ENCODE measurements at regions not wholly inside any gene's neighbourhood (a gene's known extent, or its start where the extent isn't known, plus 50 kb on each side); places are given as distances from the start of the nearest gene placed in this dataset.

DNA sequence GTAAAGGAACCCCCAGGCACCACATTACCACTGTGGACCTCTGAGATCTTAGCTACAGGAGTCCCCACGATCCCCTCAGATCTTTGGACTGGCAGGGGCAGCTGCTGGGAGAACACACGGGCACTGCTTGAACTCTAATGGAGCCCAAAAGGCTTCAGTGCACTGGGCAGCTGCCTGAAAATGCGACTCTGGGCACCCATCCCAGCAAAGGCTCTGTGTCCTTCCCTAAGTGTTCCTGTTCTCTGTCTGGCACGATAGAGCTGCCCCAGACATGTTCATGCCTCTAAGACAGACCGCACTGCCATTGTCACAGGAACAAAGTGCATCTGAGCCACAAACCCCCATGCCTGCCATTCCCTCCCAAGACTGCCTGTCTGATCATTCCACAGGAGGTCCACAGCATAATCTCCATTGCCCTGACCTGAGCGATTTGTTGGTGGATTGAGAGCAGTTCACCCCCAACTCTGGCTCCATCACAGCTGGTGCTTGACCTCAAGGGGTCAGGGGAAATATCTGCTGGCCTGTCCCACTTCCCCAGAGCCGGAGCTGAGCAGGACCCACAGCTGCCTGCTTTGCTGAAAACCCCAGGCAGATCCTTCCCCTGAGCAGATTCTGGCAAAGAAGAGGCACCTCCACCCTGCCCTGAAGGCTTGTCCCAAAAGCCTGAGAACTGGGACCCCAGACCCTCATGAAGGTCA, 436.0 kb upstream of the INTU start:
- TF ChIP-seq EP300 (IDR thresholded peaks at IDR 0.05) (no peak), POLR2AphosphoS5 (IDR thresholded peaks at IDR 0.05) (no peak), POLR2A (IDR thresholded peaks at IDR 0.05) (no peak)
- TF ChIP-seq, protein P1, sequence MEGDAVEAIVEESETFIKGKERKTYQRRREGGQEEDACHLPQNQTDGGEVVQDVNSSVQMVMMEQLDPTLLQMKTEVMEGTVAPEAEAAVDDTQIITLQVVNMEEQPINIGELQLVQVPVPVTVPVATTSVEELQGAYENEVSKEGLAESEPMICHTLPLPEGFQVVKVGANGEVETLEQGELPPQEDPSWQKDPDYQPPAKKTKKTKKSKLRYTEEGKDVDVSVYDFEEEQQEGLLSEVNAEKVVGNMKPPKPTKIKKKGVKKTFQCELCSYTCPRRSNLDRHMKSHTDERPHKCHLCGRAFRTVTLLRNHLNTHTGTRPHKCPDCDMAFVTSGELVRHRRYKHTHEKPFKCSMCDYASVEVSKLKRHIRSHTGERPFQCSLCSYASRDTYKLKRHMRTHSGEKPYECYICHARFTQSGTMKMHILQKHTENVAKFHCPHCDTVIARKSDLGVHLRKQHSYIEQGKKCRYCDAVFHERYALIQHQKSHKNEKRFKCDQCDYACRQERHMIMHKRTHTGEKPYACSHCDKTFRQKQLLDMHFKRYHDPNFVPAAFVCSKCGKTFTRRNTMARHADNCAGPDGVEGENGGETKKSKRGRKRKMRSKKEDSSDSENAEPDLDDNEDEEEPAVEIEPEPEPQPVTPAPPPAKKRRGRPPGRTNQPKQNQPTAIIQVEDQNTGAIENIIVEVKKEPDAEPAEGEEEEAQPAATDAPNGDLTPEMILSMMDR (IDR thresholded peaks at IDR 0.05) = no peak
